ENCODE measurements at regions not wholly inside any gene's neighbourhood (a gene's known extent, or its start where the extent isn't known, plus 50 kb on each side); places are given as distances from the start of the nearest gene placed in this dataset.

- TF ChIP-seq CTCF (conservative IDR thresholded peaks at IDR 0.05 in 1 of 2, IDR thresholded peaks at IDR 0.05 in 1 of 2; ENCODE audit: low read depth in 1 of 2, low read length in 2 of 2) (no peak), EZH2 (IDR thresholded peaks at IDR 0.05; ENCODE audit: low read length, missing control alignments) (no peak)
- Histone ChIP-seq H3K36me3 (ENCODE audit: control insufficient read depth, insufficient read depth, low read length) (no peaks in the 10 kb centered on the region), H3K4me3 (replicated peaks in 1 of 4; ENCODE audit: control extremely low read depth in 1 of 4, insufficient read depth in 1 of 4, low read depth in 3 of 4, low read length in 4 of 4) (no peak overlapping the region), H3K9me3 (ENCODE audit: control insufficient read depth, insufficient read depth, low read depth, low read length) (no peaks in the 10 kb centered on the region), H3K4me1 (ENCODE audit: control insufficient read depth, extremely low read depth, insufficient read depth, low read length) (no peaks in the 10 kb centered on the region), H3K9ac (ENCODE audit: insufficient read depth, low read length) (no peak overlapping the region), H4K20me1 (ENCODE audit: control insufficient read depth, extremely low read depth, insufficient read depth, low read length) (no peaks in the 10 kb centered on the region), H3K27ac (ENCODE audit: insufficient read depth, low read length) (no peak overlapping the region), H3K4me2 (ENCODE audit: extremely low read depth, insufficient read depth, low read length) (no peak overlapping the region), H2AFZ (ENCODE audit: low read length) (no peak overlapping the region), H3K27me3 (ENCODE audit: control insufficient read depth, insufficient read depth, low read length) (no peaks in the 10 kb centered on the region), H3K79me2 (ENCODE audit: control insufficient read depth, insufficient read depth, low read length) (no peaks in the 10 kb centered on the region)
- DNase-seq (ENCODE audit: low read depth in 2 of 2) = no peak
These were observed 392.6 kb upstream of the FAM174A start for GRCh38 chr5:100142607-100143006.

GRCh38 chr5:100131161-100131560, 404.0 kb upstream of the FAM174A start:
- Histone ChIP-seq H4K20me1 (ENCODE audit: control insufficient read depth, extremely low read depth, insufficient read depth, low read length) (no peaks in the 10 kb centered on the region), H3K9ac (ENCODE audit: insufficient read depth, low read length) (no peak overlapping the region), H3K79me2 (ENCODE audit: control insufficient read depth, insufficient read depth, low read length) (no peaks in the 10 kb centered on the region), H3K4me3 (replicated peaks in 1 of 4; ENCODE audit: control extremely low read depth in 1 of 4, insufficient read depth in 1 of 4, low read depth in 3 of 4, low read length in 4 of 4) (no peak overlapping the region), H3K27ac (ENCODE audit: insufficient read depth, low read length) (no peak overlapping the region), H3K4me1 (ENCODE audit: control insufficient read depth, extremely low read depth, insufficient read depth, low read length) (no peaks in the 10 kb centered on the region), H3K27me3 (ENCODE audit: control insufficient read depth, insufficient read depth, low read length) (no peaks in the 10 kb centered on the region), H2AFZ (ENCODE audit: low read length) (no peak overlapping the region), H3K4me2 (ENCODE audit: extremely low read depth, insufficient read depth, low read length) (no peak overlapping the region), H3K36me3 (ENCODE audit: control insufficient read depth, insufficient read depth, low read length) (no peaks in the 10 kb centered on the region), H3K9me3 (ENCODE audit: control insufficient read depth, insufficient read depth, low read depth, low read length) (no peaks in the 10 kb centered on the region)
- TF ChIP-seq CTCF (conservative IDR thresholded peaks at IDR 0.05 in 1 of 2, IDR thresholded peaks at IDR 0.05 in 1 of 2; ENCODE audit: low read depth in 1 of 2, low read length in 2 of 2) (no peak), EZH2 (IDR thresholded peaks at IDR 0.05; ENCODE audit: low read length, missing control alignments) (no peak)
- peak; percentile 9 to 14 for DNase-seq (ENCODE audit: low read depth in 2 of 2)

GRCh38 chr5:100130307-100130706, 404.9 kb upstream of the FAM174A start:
- Histone ChIP-seq H3K27me3 (ENCODE audit: control insufficient read depth, insufficient read depth, low read length) (no peaks in the 10 kb centered on the region), H3K27ac (ENCODE audit: insufficient read depth, low read length) (no peak overlapping the region), H3K79me2 (ENCODE audit: control insufficient read depth, insufficient read depth, low read length) (no peaks in the 10 kb centered on the region), H3K36me3 (ENCODE audit: control insufficient read depth, insufficient read depth, low read length) (no peaks in the 10 kb centered on the region), H3K9ac (ENCODE audit: insufficient read depth, low read length) (no peak overlapping the region), H4K20me1 (ENCODE audit: control insufficient read depth, extremely low read depth, insufficient read depth, low read length) (no peaks in the 10 kb centered on the region), H3K9me3 (ENCODE audit: control insufficient read depth, insufficient read depth, low read depth, low read length) (no peaks in the 10 kb centered on the region), H3K4me1 (ENCODE audit: control insufficient read depth, extremely low read depth, insufficient read depth, low read length) (no peaks in the 10 kb centered on the region), H3K4me3 (replicated peaks in 1 of 4; ENCODE audit: control extremely low read depth in 1 of 4, insufficient read depth in 1 of 4, low read depth in 3 of 4, low read length in 4 of 4) (no peak overlapping the region), H2AFZ (ENCODE audit: low read length) (no peak overlapping the region), H3K4me2 (ENCODE audit: extremely low read depth, insufficient read depth, low read length) (no peak overlapping the region)
- no peak for TF ChIP-seq CTCF (conservative IDR thresholded peaks at IDR 0.05 in 1 of 2, IDR thresholded peaks at IDR 0.05 in 1 of 2; ENCODE audit: low read depth in 1 of 2, low read length in 2 of 2)
- no peak for TF ChIP-seq EZH2 (IDR thresholded peaks at IDR 0.05; ENCODE audit: low read length, missing control alignments)
- no peak for DNase-seq (ENCODE audit: low read depth in 2 of 2)

Data from fibroblast of lung (primary cell).